HG03103 (cell line): ENCODE measurements at regions not wholly inside any gene's neighbourhood (a gene's known extent, or its start where the extent isn't known, plus 50 kb on each side); places are given as distances from the start of the nearest gene placed in this dataset.

Source experiments
- ATAC-seq: cut with Tn5 transposase; IDR thresholded peaks from one replicate; pipeline ENCODE4 v1.9.1; 2021; ENCODE audit warnings: low read depth; ENCODE audit not compliant: unreplicated experiment

GRCh38 chrY:14139521-14139920 is 83.5 kb downstream of the VCY1B start:
- ATAC-seq: no peak

- ATAC-seq: no peak
Observed at GRCh38 chrY:14145614-14146013, 89.6 kb downstream of the VCY1B start.

GRCh38 chrY:14182776-14183175 is 126.7 kb downstream of the VCY1B start:
- ATAC-seq: no peak

GRCh38 chrY:14222014-14222413 is 166.0 kb downstream of the VCY1B start:
- no peak for ATAC-seq

- no peak for ATAC-seq
Observed at GRCh38 chrY:14231703-14232102, 175.7 kb downstream of the VCY1B start.

GRCh38 chrY:14235070-14235469 is 179.0 kb downstream of the VCY1B start:
- ATAC-seq: no peak

- ATAC-seq: no peak
Observed at GRCh38 chrY:14238277-14238676, 182.2 kb downstream of the VCY1B start.

GRCh38 chrY:14246948-14247347 is 190.9 kb downstream of the VCY1B start:
- ATAC-seq: no peak

GRCh38 chrY:14248878-14249576 is 193.0 kb downstream of the VCY1B start:
- no peak for ATAC-seq

GRCh38 chrY:14255965-14256816 is 200.2 kb downstream of the VCY1B start:
- no peak for ATAC-seq

GRCh38 chrY:14256817-14257168 is 200.8 kb downstream of the VCY1B start:
- no peak for ATAC-seq

GRCh38 chrY:14277029-14277428 is 221.0 kb downstream of the VCY1B start:
- no peak for ATAC-seq

- no peak for ATAC-seq
Observed at GRCh38 chrY:14290656-14291375, 233.5 kb upstream of the NLGN4Y start.

GRCh38 chrY:14292382-14292781 is 231.9 kb upstream of the NLGN4Y start:
- ATAC-seq: no peak

GRCh38 chrY:14300775-14301174 is 223.6 kb upstream of the NLGN4Y start:
- no peak for ATAC-seq

GRCh38 chrY:14301552-14301951 is 222.8 kb upstream of the NLGN4Y start:
- no peak for ATAC-seq

- ATAC-seq: peak; percentile 95
Observed at GRCh38 chrY:14328677-14329345, 195.5 kb upstream of the NLGN4Y start.

- ATAC-seq: no peak
Observed at GRCh38 chrY:14330362-14330761, 194.0 kb upstream of the NLGN4Y start.

- ATAC-seq: no peak
Observed at GRCh38 chrY:14339524-14339923, 184.8 kb upstream of the NLGN4Y start.

GRCh38 chrY:14340459-14341143 is 183.7 kb upstream of the NLGN4Y start:
- ATAC-seq: peak; percentile 76
